ENCODE measurements at regions not wholly inside any gene's neighbourhood (a gene's known extent, or its start where the extent isn't known, plus 50 kb on each side); places are given as distances from the start of the nearest gene placed in this dataset.

- Histone ChIP-seq H2BK5ac (ENCODE audit: insufficient read length, low read length) (no peak overlapping the region), H2BK20ac (ENCODE audit: low read depth, low read length, poor library complexity, severe bottlenecking) (no peak overlapping the region), H3K9ac (ENCODE audit: extremely low read depth, insufficient read length, low read length) (no peak overlapping the region), H3K4me2 (ENCODE audit: insufficient read depth, insufficient read length, low read length) (no peak overlapping the region), H3K18ac (ENCODE audit: insufficient read length, low read depth, low read length) (no peak overlapping the region), H4K5ac (ENCODE audit: insufficient read length, low read depth, low read length) (no peak overlapping the region), H2AK5ac (ENCODE audit: insufficient read length, low read length) (no peak overlapping the region), H4K20me1 (ENCODE audit: control insufficient read depth, insufficient read depth, insufficient read length) (no peaks in the 10 kb centered on the region), H3K56ac (ENCODE audit: insufficient read length, low read depth, low read length) (no peak overlapping the region), H2BK120ac (ENCODE audit: low read depth, low read length, poor library complexity, severe bottlenecking) (no peak overlapping the region), H3K4ac (ENCODE audit: low read depth, low read length) (no peak overlapping the region), H3K27me3 (ENCODE audit: insufficient read depth, low read length) (no peaks in the 10 kb centered on the region; the same call in 1 of the 2 replicates), H3K23me2 (ENCODE audit: insufficient read length, low read depth, low read length, poor library complexity, severe bottlenecking) (no peaks in the 10 kb centered on the region), H3K4me1 (ENCODE audit: insufficient read depth, low read length) (no peaks in the 10 kb centered on the region; the same call in 1 of the 2 replicates), H2BK12ac (ENCODE audit: insufficient read length, low read depth, low read length) (no peak overlapping the region), H3K14ac (ENCODE audit: insufficient read depth, low read length) (no peak overlapping the region), H3T11ph (ENCODE audit: low read length) (no peak overlapping the region), H4K91ac (ENCODE audit: insufficient read length, low read depth, low read length) (no peak overlapping the region), H2AFZ (ENCODE audit: low read length) (no peak overlapping the region), H3K79me1 (ENCODE audit: insufficient read depth, low read depth, low read length, poor library complexity, severe bottlenecking) (no peaks in the 10 kb centered on the region), H3K27ac (ENCODE audit: insufficient read length, low read depth, low read length) (no peak overlapping the region), H3K9me3 (ENCODE audit: control insufficient read depth, low read depth, low read length) (no peaks in the 10 kb centered on the region), H4K8ac (replicated peaks; ENCODE audit: insufficient read length, low read depth, low read length) (no peak overlapping the region), H3K79me2 (ENCODE audit: insufficient read depth, low read length) (no peaks in the 10 kb centered on the region), H3K23ac (ENCODE audit: insufficient read length, low read depth, low read length) (no peak overlapping the region), H2BK15ac (ENCODE audit: low read depth, low read length) (no peak overlapping the region)
- Mint-ChIP-seq H3K27me3 (ENCODE audit: low read depth) (no peaks in the 10 kb centered on the region; the same call in 1 of the 2 replicates), H3K36me3 (ENCODE audit: insufficient read depth in 1 of 3, low read depth in 3 of 3) (peaks cover 0 to 9% (median 0%) of the 10 kb centered on the region in 3 experiments; a peak in 1 of 7 replicates), H3K9me3 (peaks cover 11 to 14% of the 10 kb centered on the region in 2 experiments; a peak in 4 of 5 replicates), H3K4me3 (no peak overlapping the region), H3K27ac (no peak overlapping the region), H3K4me1 (peaks cover 13 to 19% of the 10 kb centered on the region in 2 experiments)
- TF ChIP-seq, protein P1, sequence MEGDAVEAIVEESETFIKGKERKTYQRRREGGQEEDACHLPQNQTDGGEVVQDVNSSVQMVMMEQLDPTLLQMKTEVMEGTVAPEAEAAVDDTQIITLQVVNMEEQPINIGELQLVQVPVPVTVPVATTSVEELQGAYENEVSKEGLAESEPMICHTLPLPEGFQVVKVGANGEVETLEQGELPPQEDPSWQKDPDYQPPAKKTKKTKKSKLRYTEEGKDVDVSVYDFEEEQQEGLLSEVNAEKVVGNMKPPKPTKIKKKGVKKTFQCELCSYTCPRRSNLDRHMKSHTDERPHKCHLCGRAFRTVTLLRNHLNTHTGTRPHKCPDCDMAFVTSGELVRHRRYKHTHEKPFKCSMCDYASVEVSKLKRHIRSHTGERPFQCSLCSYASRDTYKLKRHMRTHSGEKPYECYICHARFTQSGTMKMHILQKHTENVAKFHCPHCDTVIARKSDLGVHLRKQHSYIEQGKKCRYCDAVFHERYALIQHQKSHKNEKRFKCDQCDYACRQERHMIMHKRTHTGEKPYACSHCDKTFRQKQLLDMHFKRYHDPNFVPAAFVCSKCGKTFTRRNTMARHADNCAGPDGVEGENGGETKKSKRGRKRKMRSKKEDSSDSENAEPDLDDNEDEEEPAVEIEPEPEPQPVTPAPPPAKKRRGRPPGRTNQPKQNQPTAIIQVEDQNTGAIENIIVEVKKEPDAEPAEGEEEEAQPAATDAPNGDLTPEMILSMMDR (conservative IDR thresholded peaks at IDR 0.05), result no peak
- WGBS (ENCODE audit: extremely low coverage, insufficient read length, low lambda C conversion rate), result no CpG with 5 or more reads among the region's 5 CpGs
- DNase-seq, result no peak
These were observed 630.5 kb downstream of the ACTL7B start for GRCh38 chr9:108225149-108225800.
